Vagina (tissue), 2 donors: ENCODE measurements at regions not wholly inside any gene's neighbourhood (a gene's known extent, or its start where the extent isn't known, plus 50 kb on each side); places are given as distances from the start of the nearest gene placed in this dataset.

Experiments used
- DNase-seq, 2 donors: peaks; one replicate each; pipeline ENCODE4 v3.0.0-alpha.2; 2017; ENCODE audit errors: extremely low spot score in 2 of 2
- H3K27ac ChIP-seq: fragments of 200-600 bp; sonication (generic); one replicate; pipeline ENCODE4 v1.5.1; 2019
- H3K27me3 ChIP-seq: fragments of 200-600 bp; sonication (generic); one replicate; pipeline ENCODE4 v1.5.1; 2019
- H3K36me3 ChIP-seq, 2 donors: fragments of 200-600 bp; sonication (generic); one replicate each; pipeline ENCODE4 v1.5.1; 2017 to 2019
- H3K4me1 ChIP-seq: fragments of 200-600 bp; sonication (generic); one replicate; pipeline ENCODE4 v1.5.1; 2019
- H3K4me3 ChIP-seq, 2 donors: fragments of 200-600 bp; sonication (generic); 1 replicate in 1 of 2; 2 replicates in 1 of 2; pipeline ENCODE4 v1.5.1; 2016 to 2019
- H3K9me3 ChIP-seq: fragments of 200-600 bp; sonication (generic); one replicate; pipeline ENCODE4 v1.5.1; 2019
- POLR2A ChIP-seq, 2 donors: fragments of 450-650 bp; IDR thresholded peaks; one replicate each; pipeline ENCODE4 v1.6.1; 2017; ENCODE audit warnings: antibody characterized with exemption in 2 of 2, mild to moderate bottlenecking in 2 of 2, moderate library complexity in 2 of 2
- POLR2AphosphoS5 ChIP-seq, 2 donors: sonication (generic); formaldehyde crosslinking; IDR thresholded peaks; one replicate each; pipeline ENCODE4 v1.9.0; 2017; ENCODE audit warnings: antibody characterized with exemption in 2 of 2, mild to moderate bottlenecking in 2 of 2, low read depth in 1 of 2; ENCODE audit not compliant: insufficient read depth in 1 of 2
- intact Hi-C: fragments of 100-400 bp; cut with DNase I; formaldehyde crosslinking; loops from one replicate; pipeline ENCODE4 v1.15.1; 2023
- TF ChIP-seq, protein P1 (sequence below), 3 experiments: fragments of 450-650 bp in 2 of 3; fragments of 200-600 bp in 1 of 3; sonication (generic) in 1 of 3; IDR thresholded peaks; one replicate each; pipeline ENCODE4 v1.5.1; 2017 to 2019; ENCODE audit warnings: antibody characterized with exemption in 3 of 3, mild to moderate bottlenecking in 2 of 3, moderate library complexity in 2 of 3

DNA sequence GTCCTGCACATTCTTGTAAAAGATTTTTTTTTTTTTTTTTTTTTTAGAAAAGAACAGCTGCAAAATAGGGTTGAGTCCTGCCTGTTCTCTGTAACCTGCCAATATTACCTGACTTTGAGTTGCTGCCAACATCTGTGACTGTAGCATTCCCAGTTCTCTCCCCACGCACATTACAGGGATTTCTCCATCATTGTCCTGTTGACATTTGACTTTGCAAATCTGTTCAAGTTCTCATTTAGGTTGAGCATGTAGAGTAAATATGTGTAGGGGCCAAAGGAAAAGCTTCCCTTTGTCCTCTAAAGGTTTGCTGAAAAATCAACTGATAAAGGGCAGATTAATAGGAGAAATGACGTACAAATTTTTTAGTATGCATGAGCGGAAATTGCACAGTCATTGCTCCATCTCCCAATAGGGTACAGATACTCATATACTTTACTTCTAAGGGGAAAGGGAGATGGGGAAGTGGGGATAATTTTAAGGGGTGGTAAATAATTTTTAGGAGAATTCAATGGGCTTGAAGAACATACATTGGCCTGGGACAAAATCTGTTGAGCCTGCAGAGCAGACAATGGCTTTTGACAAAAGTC lies 385.5 kb downstream of the PIK3C3 start:
- H3K27me3 ChIP-seq: no peaks in the 10 kb centered on the region
- no peak overlapping the region for H3K27ac ChIP-seq
- H3K4me3 ChIP-seq: no peak overlapping the region
- TF ChIP-seq POLR2AphosphoS5 (IDR thresholded peaks at IDR 0.05; ENCODE audit: insufficient read depth in 1 of 2, low read depth in 1 of 2) (no peak), POLR2A (IDR thresholded peaks at IDR 0.05) (no peak)
- TF ChIP-seq, protein P1, sequence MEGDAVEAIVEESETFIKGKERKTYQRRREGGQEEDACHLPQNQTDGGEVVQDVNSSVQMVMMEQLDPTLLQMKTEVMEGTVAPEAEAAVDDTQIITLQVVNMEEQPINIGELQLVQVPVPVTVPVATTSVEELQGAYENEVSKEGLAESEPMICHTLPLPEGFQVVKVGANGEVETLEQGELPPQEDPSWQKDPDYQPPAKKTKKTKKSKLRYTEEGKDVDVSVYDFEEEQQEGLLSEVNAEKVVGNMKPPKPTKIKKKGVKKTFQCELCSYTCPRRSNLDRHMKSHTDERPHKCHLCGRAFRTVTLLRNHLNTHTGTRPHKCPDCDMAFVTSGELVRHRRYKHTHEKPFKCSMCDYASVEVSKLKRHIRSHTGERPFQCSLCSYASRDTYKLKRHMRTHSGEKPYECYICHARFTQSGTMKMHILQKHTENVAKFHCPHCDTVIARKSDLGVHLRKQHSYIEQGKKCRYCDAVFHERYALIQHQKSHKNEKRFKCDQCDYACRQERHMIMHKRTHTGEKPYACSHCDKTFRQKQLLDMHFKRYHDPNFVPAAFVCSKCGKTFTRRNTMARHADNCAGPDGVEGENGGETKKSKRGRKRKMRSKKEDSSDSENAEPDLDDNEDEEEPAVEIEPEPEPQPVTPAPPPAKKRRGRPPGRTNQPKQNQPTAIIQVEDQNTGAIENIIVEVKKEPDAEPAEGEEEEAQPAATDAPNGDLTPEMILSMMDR (IDR thresholded peaks at IDR 0.05): no peak
- intact Hi-C loops: no loop called here
- H3K36me3 ChIP-seq: no peaks in the 10 kb centered on the region
- no peak for DNase-seq
- no peaks in the 10 kb centered on the region for H3K9me3 ChIP-seq
- H3K4me1 ChIP-seq: no peaks in the 10 kb centered on the region

DNA sequence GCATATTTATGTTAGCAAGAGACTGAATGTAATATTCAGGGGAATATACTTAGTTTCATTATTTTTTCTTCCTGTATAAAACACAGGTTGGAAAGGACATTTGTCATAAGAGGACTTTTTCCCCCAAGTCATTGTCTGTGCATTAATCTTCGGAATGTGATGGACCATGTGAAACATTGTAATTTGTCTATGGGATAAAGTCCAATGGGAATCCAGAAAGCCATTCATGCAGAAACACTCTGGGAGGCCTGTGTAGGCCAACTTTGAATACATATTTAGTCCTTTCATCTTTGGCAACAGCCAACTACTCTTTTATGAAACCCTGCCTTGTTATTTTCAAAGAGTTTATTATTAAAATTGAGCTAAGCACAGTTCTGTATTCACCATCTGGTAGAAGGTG lies 386.4 kb downstream of the PIK3C3 start:
- H3K27me3 ChIP-seq: no peaks in the 10 kb centered on the region
- no peaks in the 10 kb centered on the region for H3K4me1 ChIP-seq
- DNase-seq: no peak
- H3K9me3 ChIP-seq: no peaks in the 10 kb centered on the region
- no peak overlapping the region for H3K27ac ChIP-seq
- H3K4me3 ChIP-seq: no peak overlapping the region
- intact Hi-C loops: no loop called here
- TF ChIP-seq, protein P1 (IDR thresholded peaks at IDR 0.05): no peak
- TF ChIP-seq POLR2AphosphoS5 (IDR thresholded peaks at IDR 0.05; ENCODE audit: insufficient read depth in 1 of 2, low read depth in 1 of 2) (no peak), POLR2A (IDR thresholded peaks at IDR 0.05) (no peak)
- H3K36me3 ChIP-seq: no peaks in the 10 kb centered on the region

DNA sequence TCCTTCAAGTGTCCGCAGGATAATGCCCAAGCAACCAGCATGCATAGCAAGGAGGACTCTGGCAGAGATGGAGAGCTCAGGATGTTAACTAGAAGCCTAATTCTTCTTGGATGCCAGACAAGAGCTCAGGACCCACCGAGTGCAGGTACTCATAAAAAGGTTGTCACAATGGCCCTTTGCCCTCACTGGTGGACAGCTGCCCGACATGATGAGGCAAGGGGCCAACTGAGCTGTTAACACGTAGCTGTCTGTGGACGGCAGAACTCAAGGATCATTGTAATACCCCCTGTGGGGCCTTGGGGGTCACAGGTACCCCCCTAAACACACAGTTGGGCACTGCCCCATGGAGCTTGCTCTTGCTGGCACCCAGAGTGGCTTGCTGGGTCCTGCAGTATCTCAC lies 393.7 kb downstream of the PIK3C3 start:
- H3K27ac ChIP-seq: no peak overlapping the region
- DNase-seq: no peak
- H3K27me3 ChIP-seq: no peaks in the 10 kb centered on the region
- H3K4me1 ChIP-seq: no peaks in the 10 kb centered on the region
- intact Hi-C loops: no loop called here
- no peaks in the 10 kb centered on the region for H3K36me3 ChIP-seq
- TF ChIP-seq, protein P1 (IDR thresholded peaks at IDR 0.05): no peak
- TF ChIP-seq POLR2A (IDR thresholded peaks at IDR 0.05): no peak
- TF ChIP-seq POLR2AphosphoS5 (IDR thresholded peaks at IDR 0.05; ENCODE audit: insufficient read depth in 1 of 2, low read depth in 1 of 2): no peak
- no peaks in the 10 kb centered on the region for H3K9me3 ChIP-seq
- no peak overlapping the region for H3K4me3 ChIP-seq

- Histone ChIP-seq H3K27ac (no peak overlapping the region), H3K27me3 (no peaks in the 10 kb centered on the region), H3K4me3 (no peak overlapping the region), H3K36me3 (no peaks in the 10 kb centered on the region), H3K4me1 (no peaks in the 10 kb centered on the region), H3K9me3 (no peaks in the 10 kb centered on the region)
- TF ChIP-seq, protein P1 (IDR thresholded peaks at IDR 0.05): no peak
- TF ChIP-seq POLR2A (IDR thresholded peaks at IDR 0.05) (no peak), POLR2AphosphoS5 (IDR thresholded peaks at IDR 0.05; ENCODE audit: insufficient read depth in 1 of 2, low read depth in 1 of 2) (no peak)
- DNase-seq: no peak
- intact Hi-C loops: no loop called here
Measured at GRCh38 chr18:42351455-42351854, 396.4 kb downstream of the PIK3C3 start.

DNA sequence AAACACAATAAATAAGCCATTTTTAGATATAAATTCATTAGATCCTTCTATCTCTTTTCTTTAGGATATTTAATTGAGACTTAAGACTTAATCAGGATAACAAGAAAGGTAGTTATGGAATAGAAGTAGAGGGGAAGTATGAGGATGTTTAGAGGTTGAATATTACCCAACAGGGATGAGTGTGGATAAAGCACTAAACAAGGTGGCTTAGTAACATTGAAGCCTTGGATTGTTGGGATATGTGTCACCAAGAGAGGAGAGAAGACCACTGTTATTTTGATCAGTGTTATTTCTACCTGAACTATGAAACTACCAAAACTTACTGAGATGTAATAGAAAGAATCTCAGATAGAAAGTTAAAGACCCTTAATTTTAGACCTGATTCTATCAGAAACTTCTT lies 405.7 kb downstream of the PIK3C3 start:
- Histone ChIP-seq H3K4me1 (no peaks in the 10 kb centered on the region), H3K4me3 (no peak overlapping the region), H3K27me3 (no peaks in the 10 kb centered on the region), H3K27ac (no peak overlapping the region), H3K9me3 (no peaks in the 10 kb centered on the region), H3K36me3 (no peaks in the 10 kb centered on the region)
- intact Hi-C loops: no loop called here
- DNase-seq: no peak
- TF ChIP-seq, protein P1 (IDR thresholded peaks at IDR 0.05): no peak
- no peak for TF ChIP-seq POLR2A (IDR thresholded peaks at IDR 0.05)
- TF ChIP-seq POLR2AphosphoS5 (IDR thresholded peaks at IDR 0.05; ENCODE audit: insufficient read depth in 1 of 2, low read depth in 1 of 2): no peak
